ENCODE measurements at regions not wholly inside any gene's neighbourhood (a gene's known extent, or its start where the extent isn't known, plus 50 kb on each side); places are given as distances from the start of the nearest gene placed in this dataset.

- Histone ChIP-seq H3K4me3 (no peak overlapping the region), H3K27ac (no peak overlapping the region), H3K4me1 (no peaks in the 10 kb centered on the region), H3K36me3 (no peaks in the 10 kb centered on the region), H3K9me3 (no peaks in the 10 kb centered on the region), H3K27me3 (no peaks in the 10 kb centered on the region)
- DNase-seq: no peak
- TF ChIP-seq POLR2A (IDR thresholded peaks at IDR 0.05) (no peak), CTCF (IDR thresholded peaks at IDR 0.05) (no peak)
Measured at GRCh38 chr7:24134535-24134934, 149.5 kb upstream of the NPY start.

- TF ChIP-seq POLR2A (IDR thresholded peaks at IDR 0.05): no peak
- no peak for TF ChIP-seq CTCF (IDR thresholded peaks at IDR 0.05)
- peak in 1 of 3 donors; percentile 50 for DNase-seq
- Histone ChIP-seq H3K4me3 (no peak overlapping the region), H3K9me3 (no peaks in the 10 kb centered on the region), H3K27ac (no peak overlapping the region), H3K36me3 (no peaks in the 10 kb centered on the region), H3K4me1 (no peaks in the 10 kb centered on the region), H3K27me3 (no peaks in the 10 kb centered on the region)
Measured at GRCh38 chr7:24135003-24135817, 148.8 kb upstream of the NPY start.

GRCh38 chr7:24137338-24137737, 146.7 kb upstream of the NPY start:
- H3K9me3 ChIP-seq: no peaks in the 10 kb centered on the region
- TF ChIP-seq POLR2A (IDR thresholded peaks at IDR 0.05) (no peak), CTCF (IDR thresholded peaks at IDR 0.05) (no peak)
- no peaks in the 10 kb centered on the region for H3K4me1 ChIP-seq
- no peaks in the 10 kb centered on the region for H3K27me3 ChIP-seq
- H3K27ac ChIP-seq: no peak overlapping the region
- DNase-seq: no peak
- H3K4me3 ChIP-seq: no peak overlapping the region
- H3K36me3 ChIP-seq: no peaks in the 10 kb centered on the region

- no peak overlapping the region for H3K4me3 ChIP-seq
- no peaks in the 10 kb centered on the region for H3K27me3 ChIP-seq
- no peak overlapping the region for H3K27ac ChIP-seq
- no peak for DNase-seq
- TF ChIP-seq CTCF (IDR thresholded peaks at IDR 0.05) (no peak), POLR2A (IDR thresholded peaks at IDR 0.05) (no peak)
- H3K9me3 ChIP-seq: no peaks in the 10 kb centered on the region
- H3K4me1 ChIP-seq: no peaks in the 10 kb centered on the region
- no peaks in the 10 kb centered on the region for H3K36me3 ChIP-seq
Measured at GRCh38 chr7:24138343-24138742, 145.6 kb upstream of the NPY start.

- Histone ChIP-seq H3K4me1 (no peaks in the 10 kb centered on the region), H3K4me3 (no peak overlapping the region), H3K36me3 (no peaks in the 10 kb centered on the region), H3K9me3 (no peaks in the 10 kb centered on the region), H3K27ac (no peak overlapping the region), H3K27me3 (no peaks in the 10 kb centered on the region)
- no peak for DNase-seq
- no peak for TF ChIP-seq CTCF (IDR thresholded peaks at IDR 0.05)
- TF ChIP-seq POLR2A (IDR thresholded peaks at IDR 0.05): no peak
Measured at GRCh38 chr7:24140001-24140400, 144.0 kb upstream of the NPY start.
